PC-9 (cell line): ENCODE measurements at regions not wholly inside any gene's neighbourhood (a gene's known extent, or its start where the extent isn't known, plus 50 kb on each side); places are given as distances from the start of the nearest gene placed in this dataset.

Source experiments
- EZH2 ChIP-seq: fragments of 200-600 bp; sonication (generic); IDR thresholded peaks from 2 replicates; pipeline ENCODE4 v1.8.0; 2017; ENCODE audit warnings: antibody characterized with exemption, low read depth
- TF ChIP-seq, protein P1 (sequence below): fragments of 200-600 bp; sonication (generic); conservative IDR thresholded peaks from 2 replicates; pipeline ENCODE4 v1.6.1; 2017; ENCODE audit warnings: mixed run types, antibody characterized with exemption, mild to moderate bottlenecking, moderate library complexity

DNA sequence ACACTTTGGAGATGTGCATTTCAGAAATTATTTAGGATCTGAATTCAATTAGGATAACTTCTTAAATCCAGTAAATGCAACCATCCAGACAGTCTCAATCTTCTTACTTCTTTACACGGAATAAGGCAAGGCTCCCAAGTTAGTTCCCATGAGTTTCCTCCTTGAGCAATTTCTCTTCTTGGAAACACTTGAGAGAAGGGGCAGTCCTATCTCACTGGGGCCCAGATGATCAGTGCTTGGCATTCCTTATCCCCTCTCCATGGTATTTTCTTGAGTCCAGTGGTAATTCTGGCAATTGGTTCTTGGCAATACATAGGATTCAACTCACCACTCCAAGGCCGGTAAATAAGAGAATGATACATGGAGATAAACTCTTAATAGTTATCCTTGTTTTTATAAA is 87.1 kb upstream of the PTHLH start:
- TF ChIP-seq EZH2: no peak
- TF ChIP-seq, protein P1, sequence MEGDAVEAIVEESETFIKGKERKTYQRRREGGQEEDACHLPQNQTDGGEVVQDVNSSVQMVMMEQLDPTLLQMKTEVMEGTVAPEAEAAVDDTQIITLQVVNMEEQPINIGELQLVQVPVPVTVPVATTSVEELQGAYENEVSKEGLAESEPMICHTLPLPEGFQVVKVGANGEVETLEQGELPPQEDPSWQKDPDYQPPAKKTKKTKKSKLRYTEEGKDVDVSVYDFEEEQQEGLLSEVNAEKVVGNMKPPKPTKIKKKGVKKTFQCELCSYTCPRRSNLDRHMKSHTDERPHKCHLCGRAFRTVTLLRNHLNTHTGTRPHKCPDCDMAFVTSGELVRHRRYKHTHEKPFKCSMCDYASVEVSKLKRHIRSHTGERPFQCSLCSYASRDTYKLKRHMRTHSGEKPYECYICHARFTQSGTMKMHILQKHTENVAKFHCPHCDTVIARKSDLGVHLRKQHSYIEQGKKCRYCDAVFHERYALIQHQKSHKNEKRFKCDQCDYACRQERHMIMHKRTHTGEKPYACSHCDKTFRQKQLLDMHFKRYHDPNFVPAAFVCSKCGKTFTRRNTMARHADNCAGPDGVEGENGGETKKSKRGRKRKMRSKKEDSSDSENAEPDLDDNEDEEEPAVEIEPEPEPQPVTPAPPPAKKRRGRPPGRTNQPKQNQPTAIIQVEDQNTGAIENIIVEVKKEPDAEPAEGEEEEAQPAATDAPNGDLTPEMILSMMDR: no peak
